Natural killer cell (primary cell): ENCODE measurements at regions not wholly inside any gene's neighbourhood (a gene's known extent, or its start where the extent isn't known, plus 50 kb on each side); places are given as distances from the start of the nearest gene placed in this dataset.

Source experiments
- ATAC-seq, 3 donors: fragments of 150-1000 bp in 2 of 3; fragments of 200-7000 bp in 1 of 3; cut with Tn5 transposase; 1 replicate in 1 of 3; 2 replicates in 2 of 3; pipeline ENCODE4 v1.10.0; 2021; ENCODE audit warnings: mild to moderate bottlenecking in 2 of 3, moderate library complexity in 2 of 3
- DNase-seq, 2 donors: peaks; one replicate each; pipeline versions ENCODE4 v3.0.0 to v3.0.0-alpha.2; 2013 to 2021; ENCODE audit warnings: mixed read lengths in 1 of 2
- H3K27ac ChIP-seq: one replicate; pipeline ENCODE4 v1.5.1; 2013; ENCODE audit warnings: mild to moderate bottlenecking, low read length
- H3K27me3 ChIP-seq: one replicate; pipeline ENCODE4 v1.6.1; 2013; ENCODE audit warnings: low read length; ENCODE audit not compliant: control insufficient read depth, insufficient read depth
- H3K36me3 ChIP-seq: one replicate; pipeline ENCODE4 v1.6.1; 2013; ENCODE audit warnings: low read length; ENCODE audit not compliant: control insufficient read depth, insufficient read depth
- H3K4me1 ChIP-seq: one replicate; pipeline ENCODE4 v1.6.1; 2013; ENCODE audit warnings: low read length; ENCODE audit not compliant: control insufficient read depth, insufficient read depth
- H3K4me3 ChIP-seq: one replicate; pipeline ENCODE4 v1.5.1; 2013; ENCODE audit warnings: low read length
- H3K9me3 ChIP-seq: one replicate; pipeline ENCODE4 v1.6.1; 2013; ENCODE audit warnings: low read length; ENCODE audit not compliant: control insufficient read depth, insufficient read depth
- H3K27ac Mint-ChIP-seq, 2 donors: one replicate each; pipeline ENCODE4 v1.8.0; 2022; ENCODE audit warnings: mild to moderate bottlenecking in 2 of 2, mixed read lengths in 2 of 2, moderate library complexity in 1 of 2
- H3K27me3 Mint-ChIP-seq, 2 donors: one replicate each; pipeline ENCODE4 v1.8.0; 2022; ENCODE audit warnings: low read depth in 2 of 2, mixed read lengths in 2 of 2
- H3K36me3 Mint-ChIP-seq: one replicate; pipeline ENCODE4 v1.8.0; 2022; ENCODE audit warnings: mixed read lengths
- H3K4me1 Mint-ChIP-seq, 2 donors: one replicate each; pipeline ENCODE4 v1.8.0; 2022; ENCODE audit warnings: mixed read lengths in 2 of 2
- H3K4me3 Mint-ChIP-seq: one replicate; pipeline ENCODE4 v1.8.0; 2022; ENCODE audit warnings: mild to moderate bottlenecking, moderate library complexity, mixed read lengths
- H3K9me3 Mint-ChIP-seq, 2 donors: one replicate each; pipeline ENCODE4 v1.8.0; 2022; ENCODE audit warnings: mixed read lengths in 2 of 2
- CTCF ChIP-seq: fragments of 200-600 bp; IDR thresholded peaks from one replicate; pipeline ENCODE4 v1.8.0; 2022; ENCODE audit warnings: antibody characterized with exemption
- WGBS: methylation state at CpG from one replicate; pipeline ENCODE4 v1.1.7; 2013; ENCODE audit warnings: missing lambda C conversion rate; ENCODE audit not compliant: insufficient coverage; 5-methylcytosine and 5-hydroxymethylcytosine counted together
- intact Hi-C: fragments of 100-400 bp; cut with micrococcal nuclease; formaldehyde crosslinking; loops from one replicate; pipeline ENCODE4 v1.14.2; 2022

GRCh38 chr7:113004726-113005454 lies 81.7 kb downstream of the GPR85 start:
- intact Hi-C loops = no loop called here
- H3K27ac ChIP-seq = no peak overlapping the region
- DNase-seq (no peak), ATAC-seq (no peak)
- WGBS = 92% methylated on average over 1 of the region's 4 CpGs
- no peaks in the 10 kb centered on the region for H3K4me1 ChIP-seq
- no peaks in the 10 kb centered on the region for H3K27me3 ChIP-seq
- no peaks in the 10 kb centered on the region for H3K36me3 ChIP-seq
- no peak overlapping the region for H3K4me3 ChIP-seq
- no peak for TF ChIP-seq CTCF
- Mint-ChIP-seq H3K4me1 (no peaks in the 10 kb centered on the region), H3K9me3 (peaks cover 6 to 9% of the 10 kb centered on the region in 2 donors), H3K4me3 (no peak overlapping the region), H3K36me3 (no peaks in the 10 kb centered on the region), H3K27ac (no peak overlapping the region), H3K27me3 (peaks cover 0 to 6% of the 10 kb centered on the region in 2 donors)
- H3K9me3 ChIP-seq = no peaks in the 10 kb centered on the region

- intact Hi-C loops = no loop called here
- Mint-ChIP-seq H3K36me3 (no peaks in the 10 kb centered on the region), H3K27me3 (peaks cover 0 to 8% of the 10 kb centered on the region in 2 donors), H3K9me3 (peaks cover 4% of the 10 kb centered on the region in 2 donors), H3K4me3 (no peak overlapping the region), H3K4me1 (no peaks in the 10 kb centered on the region), H3K27ac (no peak overlapping the region)
- no peaks in the 10 kb centered on the region for H3K36me3 ChIP-seq
- H3K4me1 ChIP-seq = no peaks in the 10 kb centered on the region
- no peak overlapping the region for H3K27ac ChIP-seq
- ATAC-seq = no peak
- peaks cover 2% of the 10 kb centered on the region for H3K27me3 ChIP-seq
- no peak for DNase-seq
- no peaks in the 10 kb centered on the region for H3K9me3 ChIP-seq
- no peak for TF ChIP-seq CTCF
- no CpG with 5 or more reads among the region's 6 CpGs for WGBS
- H3K4me3 ChIP-seq = no peak overlapping the region
Measured at GRCh38 chr7:113000316-113001020, 86.2 kb downstream of the GPR85 start.

- H3K4me3 Mint-ChIP-seq = no peak overlapping the region
- intact Hi-C loops = no loop called here
- Histone ChIP-seq H3K4me3 (no peak overlapping the region), H3K4me1 (no peaks in the 10 kb centered on the region), H3K36me3 (no peaks in the 10 kb centered on the region), H3K27ac (no peak overlapping the region), H3K9me3 (no peaks in the 10 kb centered on the region), H3K27me3 (peaks cover 2% of the 10 kb centered on the region)
- no CpG with 5 or more reads among the region's 2 CpGs for WGBS
- DNase-seq (no peak), ATAC-seq (no peak)
- no peak for TF ChIP-seq CTCF
- peaks cover 0 to 3% of the 10 kb centered on the region in 2 donors for H3K9me3 Mint-ChIP-seq
- no peaks in the 10 kb centered on the region for H3K4me1 Mint-ChIP-seq
- no peak overlapping the region for H3K27ac Mint-ChIP-seq
- no peaks in the 10 kb centered on the region for H3K36me3 Mint-ChIP-seq
- H3K27me3 Mint-ChIP-seq = peaks cover 0 to 4% of the 10 kb centered on the region in 2 donors
Measured at GRCh38 chr7:112997831-112998230, 88.8 kb downstream of the GPR85 start.
